CD4-positive, CD25-positive, alpha-beta regulatory T cell (primary cell): ENCODE measurements at regions not wholly inside any gene's neighbourhood (a gene's known extent, or its start where the extent isn't known, plus 50 kb on each side); places are given as distances from the start of the nearest gene placed in this dataset.

ENCODE experiments used
- ATAC-seq, 2 donors: fragments of 150-1000 bp; cut with Tn5 transposase; one replicate each; pipeline ENCODE4 v1.10.0; 2021; ENCODE audit warnings: low read depth in 2 of 2, moderate number of reproducible peaks in 2 of 2, moderate library complexity in 1 of 2
- DNase-seq, 3 donors: peaks; one replicate each; pipeline versions ENCODE4 v3.0.0 to v3.0.0-alpha.2; 2012 to 2022; ENCODE audit warnings: mixed read lengths in 1 of 3
- H3K27ac ChIP-seq: one replicate; pipeline ENCODE4 v1.7.0; 2013; ENCODE audit warnings: mild to moderate bottlenecking, low read length; ENCODE audit not compliant: insufficient read depth, poor library complexity, severe bottlenecking
- H3K27me3 ChIP-seq: one replicate; pipeline ENCODE4 v1.7.0; 2013; ENCODE audit warnings: low read length; ENCODE audit not compliant: control insufficient read depth, insufficient read depth
- H3K36me3 ChIP-seq: one replicate; pipeline ENCODE4 v1.7.0; 2013; ENCODE audit warnings: mild to moderate bottlenecking, low read length, moderate library complexity; ENCODE audit not compliant: control insufficient read depth, insufficient read depth
- H3K4me1 ChIP-seq: 2 replicates; pipeline ENCODE4 v1.7.0; 2013; ENCODE audit warnings: mild to moderate bottlenecking, low read length; ENCODE audit not compliant: insufficient read depth, control insufficient read depth, poor library complexity, severe bottlenecking
- H3K4me3 ChIP-seq: one replicate; pipeline ENCODE4 v1.7.0; 2013; ENCODE audit warnings: low read depth, mild to moderate bottlenecking, low read length, moderate library complexity
- H3K9me3 ChIP-seq, 2 experiments: 1 replicate in 1 of 2; 2 replicates in 1 of 2; pipeline ENCODE4 v1.7.0; 2013; ENCODE audit warnings: low read length in 2 of 2, mild to moderate bottlenecking in 1 of 2, moderate library complexity in 1 of 2; ENCODE audit not compliant: control insufficient read depth in 2 of 2
- H3K27ac Mint-ChIP-seq, 3 donors: one replicate each; pipeline ENCODE4 v1.8.0; 2020 to 2022; ENCODE audit warnings: mild to moderate bottlenecking in 3 of 3, mixed read lengths in 3 of 3, moderate library complexity in 2 of 3
- H3K27me3 Mint-ChIP-seq: one replicate; pipeline ENCODE4 v1.8.0; 2022; ENCODE audit warnings: mild to moderate bottlenecking, mixed read lengths
- H3K36me3 Mint-ChIP-seq: one replicate; pipeline ENCODE4 v1.8.0; 2020; ENCODE audit warnings: mixed read lengths
- H3K4me1 Mint-ChIP-seq, 4 donors: one replicate each; pipeline ENCODE4 v1.8.0; 2020 to 2022; ENCODE audit warnings: mixed read lengths in 4 of 4, mild to moderate bottlenecking in 1 of 4
- H3K4me3 Mint-ChIP-seq, 4 donors: one replicate each; pipeline ENCODE4 v1.8.0; 2020 to 2022; ENCODE audit warnings: mild to moderate bottlenecking in 4 of 4, mixed read lengths in 4 of 4, moderate library complexity in 3 of 4
- H3K9me3 Mint-ChIP-seq, 7 donors: one replicate each; pipeline ENCODE4 v1.8.0; 2020 to 2022; ENCODE audit warnings: mixed read lengths in 7 of 7, mild to moderate bottlenecking in 3 of 7, moderate library complexity in 2 of 7

- Mint-ChIP-seq H3K36me3 (no peaks in the 10 kb centered on the region), H3K27ac (no peak overlapping the region), H3K27me3 (no peaks in the 10 kb centered on the region), H3K9me3 (peaks cover 0 to 3% (median 0%) of the 10 kb centered on the region in 7 donors), H3K4me1 (no peaks in the 10 kb centered on the region), H3K4me3 (no peak overlapping the region)
- DNase-seq (no peak), ATAC-seq (no peak)
- Histone ChIP-seq H3K27me3 (no peaks in the 10 kb centered on the region), H3K9me3 (no peaks in the 10 kb centered on the region), H3K4me1 (no peaks in the 10 kb centered on the region), H3K36me3 (no peaks in the 10 kb centered on the region), H3K4me3 (no peak overlapping the region), H3K27ac (no peak overlapping the region)
Measured at GRCh38 chr11:79626135-79627075, 185.6 kb upstream of the TENM4 start.

GRCh38 chr11:79623375-79623774, 182.5 kb upstream of the TENM4 start:
- H3K4me1 Mint-ChIP-seq: no peaks in the 10 kb centered on the region
- no peak overlapping the region for H3K27ac Mint-ChIP-seq
- no peaks in the 10 kb centered on the region for H3K27me3 Mint-ChIP-seq
- H3K36me3 Mint-ChIP-seq: no peaks in the 10 kb centered on the region
- no peaks in the 10 kb centered on the region for H3K4me1 ChIP-seq
- no peaks in the 10 kb centered on the region for H3K9me3 ChIP-seq
- no peak for ATAC-seq
- no peak for DNase-seq
- H3K27ac ChIP-seq: no peak overlapping the region
- no peaks in the 10 kb centered on the region for H3K36me3 ChIP-seq
- H3K27me3 ChIP-seq: no peaks in the 10 kb centered on the region
- peaks cover 0 to 11% (median 0%) of the 10 kb centered on the region in 7 donors for H3K9me3 Mint-ChIP-seq
- no peak overlapping the region for H3K4me3 Mint-ChIP-seq
- no peak overlapping the region for H3K4me3 ChIP-seq

GRCh38 chr11:79617561-79617960, 176.7 kb upstream of the TENM4 start:
- H3K36me3 Mint-ChIP-seq: no peaks in the 10 kb centered on the region
- no peaks in the 10 kb centered on the region for H3K4me1 Mint-ChIP-seq
- no peaks in the 10 kb centered on the region for H3K27me3 Mint-ChIP-seq

GRCh38 chr11:79616392-79616851, 175.6 kb upstream of the TENM4 start:
- Histone ChIP-seq H3K9me3 (no peaks in the 10 kb centered on the region), H3K4me1 (no peaks in the 10 kb centered on the region), H3K27me3 (no peaks in the 10 kb centered on the region), H3K27ac (no peak overlapping the region), H3K4me3 (no peak overlapping the region), H3K36me3 (no peaks in the 10 kb centered on the region)
- Mint-ChIP-seq H3K4me3 (no peak overlapping the region), H3K4me1 (no peaks in the 10 kb centered on the region), H3K27me3 (no peaks in the 10 kb centered on the region), H3K9me3 (peaks cover 0 to 11% (median 3%) of the 10 kb centered on the region in 7 donors), H3K27ac (no peak overlapping the region), H3K36me3 (no peaks in the 10 kb centered on the region)
- DNase-seq (no peak), ATAC-seq (no peak)

More at GRCh38 chr11:79617561-79617960, 176.7 kb upstream of the TENM4 start:
- Mint-ChIP-seq H3K4me3 (no peak overlapping the region), H3K27ac (peak overlapping the region in 1 of 3 donors; percentile 62), H3K9me3 (peaks cover 0 to 11% (median 3%) of the 10 kb centered on the region in 7 donors)
- H3K36me3 ChIP-seq: no peaks in the 10 kb centered on the region
- no peak overlapping the region for H3K27ac ChIP-seq
- H3K27me3 ChIP-seq: no peaks in the 10 kb centered on the region
- H3K4me3 ChIP-seq: no peak overlapping the region
- ATAC-seq (no peak), DNase-seq (no peak)
- no peaks in the 10 kb centered on the region for H3K4me1 ChIP-seq
- H3K9me3 ChIP-seq: no peaks in the 10 kb centered on the region

GRCh38 chr11:79615425-79615824, 174.6 kb upstream of the TENM4 start:
- Mint-ChIP-seq H3K27ac (no peak overlapping the region), H3K4me3 (no peak overlapping the region), H3K9me3 (peaks cover 0 to 10% (median 3%) of the 10 kb centered on the region in 7 donors), H3K36me3 (no peaks in the 10 kb centered on the region), H3K4me1 (no peaks in the 10 kb centered on the region), H3K27me3 (no peaks in the 10 kb centered on the region)
- ATAC-seq (no peak), DNase-seq (no peak)
- no peak overlapping the region for H3K27ac ChIP-seq
- H3K4me3 ChIP-seq: no peak overlapping the region
- no peaks in the 10 kb centered on the region for H3K4me1 ChIP-seq
- H3K36me3 ChIP-seq: no peaks in the 10 kb centered on the region
- H3K27me3 ChIP-seq: no peaks in the 10 kb centered on the region
- H3K9me3 ChIP-seq: no peaks in the 10 kb centered on the region

- Mint-ChIP-seq H3K9me3 (peaks cover 0 to 16% (median 3%) of the 10 kb centered on the region in 7 donors), H3K27me3 (no peaks in the 10 kb centered on the region), H3K4me1 (no peaks in the 10 kb centered on the region), H3K36me3 (no peaks in the 10 kb centered on the region), H3K4me3 (no peak overlapping the region), H3K27ac (no peak overlapping the region)
- Histone ChIP-seq H3K4me3 (no peak overlapping the region), H3K36me3 (no peaks in the 10 kb centered on the region), H3K9me3 (peaks cover 0 to 2% of the 10 kb centered on the region in 2 experiments), H3K4me1 (no peaks in the 10 kb centered on the region), H3K27ac (no peak overlapping the region), H3K27me3 (no peaks in the 10 kb centered on the region)
- DNase-seq (no peak), ATAC-seq (no peak)
Measured at GRCh38 chr11:79610678-79611077, 169.8 kb upstream of the TENM4 start.

- H3K4me3 Mint-ChIP-seq: no peak overlapping the region
- Histone ChIP-seq H3K4me1 (no peaks in the 10 kb centered on the region), H3K36me3 (no peaks in the 10 kb centered on the region), H3K4me3 (no peak overlapping the region), H3K27ac (no peak overlapping the region), H3K9me3 (peaks cover 0 to 2% of the 10 kb centered on the region in 2 experiments), H3K27me3 (no peaks in the 10 kb centered on the region)
- no peaks in the 10 kb centered on the region for H3K36me3 Mint-ChIP-seq
- DNase-seq (no peak), ATAC-seq (no peak)
- H3K27me3 Mint-ChIP-seq: no peaks in the 10 kb centered on the region
- peaks cover 0 to 16% (median 3%) of the 10 kb centered on the region in 7 donors for H3K9me3 Mint-ChIP-seq
- H3K4me1 Mint-ChIP-seq: no peaks in the 10 kb centered on the region
- no peak overlapping the region for H3K27ac Mint-ChIP-seq
Measured at GRCh38 chr11:79610139-79610538, 169.3 kb upstream of the TENM4 start.

- Mint-ChIP-seq H3K9me3 (peaks cover 0 to 16% (median 3%) of the 10 kb centered on the region in 7 donors), H3K4me3 (no peak overlapping the region), H3K27ac (no peak overlapping the region), H3K27me3 (no peaks in the 10 kb centered on the region), H3K36me3 (no peaks in the 10 kb centered on the region), H3K4me1 (no peaks in the 10 kb centered on the region)
- DNase-seq (no peak), ATAC-seq (no peak)
- Histone ChIP-seq H3K36me3 (no peaks in the 10 kb centered on the region), H3K27me3 (no peaks in the 10 kb centered on the region), H3K4me3 (no peak overlapping the region), H3K4me1 (no peaks in the 10 kb centered on the region), H3K9me3 (peaks cover 0 to 2% of the 10 kb centered on the region in 2 experiments), H3K27ac (no peak overlapping the region)
Measured at GRCh38 chr11:79609511-79609910, 168.7 kb upstream of the TENM4 start.
